CMK (cell line): ENCODE measurements at regions not wholly inside any gene's neighbourhood (a gene's known extent, or its start where the extent isn't known, plus 50 kb on each side); places are given as distances from the start of the nearest gene placed in this dataset.

Source experiments
- DNase-seq: peaks from one replicate; pipeline ENCODE4 v3.0.0-alpha.2; 2010; ENCODE audit warnings: low read depth

DNA sequence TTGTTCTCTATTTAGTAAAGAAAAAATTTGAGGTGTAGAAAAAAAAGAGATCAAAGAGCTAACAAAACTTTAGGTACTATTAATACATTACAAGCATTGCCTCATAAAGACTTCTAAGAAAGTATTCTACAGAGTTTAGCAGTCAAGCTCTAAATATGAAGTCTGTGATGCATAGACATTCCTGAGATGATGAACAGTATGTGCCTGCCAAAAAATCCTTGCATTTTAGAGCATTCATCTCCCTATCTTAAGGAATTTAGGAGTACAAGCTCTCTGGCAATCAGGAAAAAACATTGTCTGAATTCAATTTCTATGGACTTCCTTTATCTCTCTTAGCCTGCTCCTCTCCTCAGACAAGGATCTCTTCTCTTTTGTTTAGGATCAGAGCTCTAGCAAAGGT is 202.6 kb upstream of the LRFN5 start:
- DNase-seq: no peak

DNA sequence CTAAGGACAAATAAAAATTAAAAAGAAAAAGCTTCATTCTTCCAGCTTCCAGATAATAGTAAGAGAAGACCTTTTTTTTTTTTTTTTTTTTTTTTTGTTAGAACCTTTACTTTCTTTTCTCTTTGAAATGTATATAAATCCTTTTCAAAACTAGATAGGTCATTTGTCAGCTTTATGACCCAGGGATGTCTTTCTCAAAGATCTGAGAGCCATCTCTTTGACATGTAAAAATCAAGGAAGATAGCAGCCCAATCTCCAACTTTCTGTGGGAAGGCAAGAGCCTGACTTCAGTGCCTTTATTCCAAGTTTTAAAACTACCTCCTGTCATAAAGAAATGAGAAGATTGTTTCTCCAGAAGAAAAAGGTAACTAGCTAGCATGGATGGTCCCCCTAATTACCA is 203.3 kb upstream of the LRFN5 start:
- no peak for DNase-seq

DNA sequence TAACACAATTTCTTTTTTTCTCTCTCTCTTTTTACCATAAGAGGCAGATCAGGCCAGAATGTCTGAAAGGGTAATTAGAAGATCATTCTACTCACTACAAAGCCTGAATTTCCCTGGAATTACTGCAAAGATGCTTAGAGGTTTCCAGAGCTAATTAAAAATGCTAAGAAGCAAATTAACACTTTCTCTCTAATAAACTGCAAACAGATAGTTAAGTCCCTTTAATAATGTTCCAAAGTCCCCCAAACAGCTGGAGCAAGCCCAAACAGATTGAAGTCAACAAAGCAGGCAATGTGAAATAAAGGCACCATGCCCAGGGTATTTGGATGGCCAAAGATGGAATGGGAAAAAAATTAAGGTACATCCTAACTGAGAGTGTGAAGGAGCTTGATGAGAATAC is 208.8 kb upstream of the LRFN5 start:
- DNase-seq: no peak

DNA sequence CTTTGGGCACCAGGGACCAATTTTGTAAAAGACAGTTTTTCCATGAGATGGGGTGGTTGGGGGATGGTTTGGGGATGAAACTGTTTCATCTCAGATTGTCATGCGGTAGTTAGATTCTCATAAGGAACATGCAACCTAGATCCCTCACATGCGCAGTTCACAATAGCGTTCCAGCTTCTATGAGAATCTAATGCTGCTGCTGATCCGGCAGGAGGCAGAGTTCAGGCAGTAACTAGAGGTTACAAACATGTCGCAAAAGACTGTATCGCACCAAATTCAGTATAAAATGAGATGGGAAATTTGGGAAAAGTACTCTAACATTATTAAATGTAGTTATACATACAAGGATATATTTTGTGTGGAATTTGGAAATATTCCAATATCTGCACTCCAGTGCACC is 213.2 kb upstream of the LRFN5 start:
- no peak for DNase-seq

DNA sequence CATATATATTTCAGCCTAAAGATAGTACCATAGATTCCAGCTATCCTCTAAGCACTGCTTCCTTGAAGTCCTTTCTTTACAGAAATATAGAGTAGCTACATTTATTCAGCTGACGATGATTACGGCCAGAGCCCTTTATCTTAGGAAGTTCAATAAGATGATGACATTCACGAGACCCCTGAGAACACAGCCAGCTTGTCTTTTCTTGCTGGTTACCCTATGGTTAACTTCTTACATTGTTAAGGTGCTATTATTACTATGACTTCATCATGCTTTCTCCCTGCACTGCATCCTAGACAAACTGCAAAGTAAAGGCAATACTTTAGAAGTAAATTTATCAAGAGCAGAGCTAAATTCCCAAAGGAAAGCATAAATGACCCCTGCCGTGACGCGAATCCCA is 214.4 kb upstream of the LRFN5 start:
- no peak for DNase-seq

DNA sequence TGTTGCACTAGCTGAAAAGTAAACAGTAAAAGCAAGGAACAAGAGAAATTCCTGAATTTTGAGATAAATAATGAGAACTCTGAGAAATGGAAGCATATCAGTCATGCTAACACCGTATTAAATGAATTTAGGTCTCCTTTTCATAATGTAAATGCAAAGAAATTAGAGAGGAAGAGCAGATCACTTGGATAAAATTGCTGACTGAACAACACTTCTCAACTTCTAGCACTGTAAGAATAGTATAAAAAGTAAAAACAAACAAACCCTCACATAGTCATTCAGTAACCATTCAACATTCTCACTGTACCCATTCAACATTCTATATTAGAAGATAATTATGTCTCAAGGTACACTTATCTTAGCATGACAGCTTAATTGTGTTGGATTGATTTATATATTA is 217.3 kb upstream of the LRFN5 start:
- no peak for DNase-seq

DNA sequence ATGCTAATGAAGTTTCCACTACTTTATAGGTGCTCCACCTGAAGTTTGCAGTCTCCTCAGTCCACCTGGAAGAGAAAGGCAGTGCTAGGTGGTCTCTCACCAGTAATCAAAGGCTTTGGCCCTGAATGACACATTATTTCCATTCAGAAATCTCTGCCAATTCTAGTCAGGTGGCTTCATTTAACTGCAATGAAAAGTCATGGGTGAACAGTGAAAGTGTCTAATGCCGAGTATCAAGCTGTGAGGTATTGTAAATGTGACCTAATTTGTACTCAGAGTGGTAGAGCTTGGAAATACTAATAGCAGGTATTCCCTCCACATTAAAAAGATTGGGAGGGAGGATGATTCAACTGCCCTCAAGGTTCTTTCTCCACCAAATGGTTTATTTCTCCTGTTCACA is 220.9 kb upstream of the LRFN5 start:
- DNase-seq: no peak

DNA sequence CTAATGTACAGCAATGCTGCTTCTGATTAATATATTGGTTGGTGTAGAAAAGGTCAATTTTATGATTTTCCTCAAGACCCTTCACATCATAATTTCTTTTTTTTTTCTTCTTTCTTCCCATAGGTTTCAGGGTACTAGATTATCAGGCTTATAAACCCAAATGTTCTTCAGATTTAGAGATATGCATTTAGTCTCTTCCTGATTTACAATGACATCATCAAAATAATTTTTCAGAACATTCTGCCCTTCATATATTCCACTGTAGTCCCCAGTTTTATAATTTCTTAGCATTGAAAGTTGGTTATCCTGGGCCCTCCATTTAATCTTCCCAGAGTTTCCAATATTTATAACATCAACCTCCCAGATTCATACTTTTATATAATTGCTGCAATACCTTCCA is 226.7 kb upstream of the LRFN5 start:
- no peak for DNase-seq

DNA sequence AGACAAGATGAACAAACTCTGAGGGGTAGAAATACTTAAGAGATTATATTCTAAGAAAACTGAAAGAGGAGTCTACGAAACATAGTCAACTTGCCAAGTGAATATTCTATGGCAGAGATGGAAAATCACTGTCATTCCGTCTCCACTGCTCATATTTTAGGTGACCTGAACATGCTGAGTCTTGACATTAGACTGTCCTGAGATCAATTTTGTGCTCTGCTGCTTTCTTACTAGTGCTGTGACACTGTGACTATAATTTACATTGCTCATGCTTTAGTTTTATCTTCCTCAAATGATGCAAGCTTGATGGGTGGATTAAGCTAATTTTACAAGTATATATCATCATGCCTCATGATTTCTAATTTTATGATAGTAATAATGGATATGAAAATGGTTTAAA is 228.2 kb upstream of the LRFN5 start:
- no peak for DNase-seq

DNA sequence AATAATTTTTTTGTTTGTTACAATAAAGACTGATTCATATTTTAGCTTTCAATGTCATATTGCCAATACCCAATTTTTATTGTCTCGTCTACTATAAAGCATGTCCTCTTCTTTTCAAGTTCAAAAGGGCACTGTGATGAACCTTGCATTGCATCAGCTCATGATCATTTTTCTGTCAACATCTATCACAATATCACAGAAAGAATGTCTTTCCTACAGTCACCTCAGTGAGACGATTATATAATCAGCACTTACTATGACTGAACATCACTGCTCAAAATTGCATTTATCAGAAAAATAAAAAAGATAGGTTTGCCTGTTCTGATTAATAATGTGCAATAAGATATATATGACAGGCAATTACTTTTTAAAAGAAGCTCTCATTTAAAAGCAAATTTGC is 228.7 kb upstream of the LRFN5 start:
- no peak for DNase-seq

DNA sequence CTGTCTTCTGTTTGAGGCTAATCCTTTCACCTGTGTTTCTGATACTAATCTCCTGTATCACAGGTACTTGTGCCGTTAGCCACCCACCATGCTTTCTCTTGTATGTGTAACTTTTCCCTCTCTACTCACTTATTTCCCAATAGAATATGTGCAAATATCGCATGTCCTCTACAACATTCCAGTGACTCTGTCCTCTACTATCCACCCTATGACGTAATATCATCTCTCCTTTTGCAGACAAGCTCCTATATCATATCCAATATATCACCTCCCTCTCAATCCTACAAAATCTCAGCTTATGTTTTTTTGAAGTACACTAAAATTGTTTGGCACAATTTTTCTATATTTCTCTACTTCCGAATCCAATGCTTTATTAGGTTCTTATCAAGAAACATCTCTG is 232.6 kb upstream of the LRFN5 start:
- no peak for DNase-seq

DNA sequence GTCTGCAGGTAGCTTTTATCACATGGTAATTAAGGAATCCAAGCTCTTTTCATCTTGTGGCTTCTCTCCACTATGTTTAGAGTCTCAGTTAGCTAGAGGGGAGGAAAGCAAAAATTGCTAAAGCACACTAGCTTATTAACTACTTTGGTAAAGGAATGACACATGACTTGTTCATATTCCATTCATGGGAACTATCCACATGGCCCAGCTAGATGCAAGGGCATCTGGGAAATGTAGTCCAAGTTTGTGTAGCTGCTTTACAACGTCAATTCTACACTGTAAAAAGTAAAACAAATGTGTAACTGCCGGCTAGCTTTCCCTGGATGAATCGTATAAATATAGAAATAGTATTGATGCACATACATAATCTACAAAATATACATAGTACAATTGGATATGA is 244.5 kb upstream of the LRFN5 start:
- DNase-seq: no peak

DNA sequence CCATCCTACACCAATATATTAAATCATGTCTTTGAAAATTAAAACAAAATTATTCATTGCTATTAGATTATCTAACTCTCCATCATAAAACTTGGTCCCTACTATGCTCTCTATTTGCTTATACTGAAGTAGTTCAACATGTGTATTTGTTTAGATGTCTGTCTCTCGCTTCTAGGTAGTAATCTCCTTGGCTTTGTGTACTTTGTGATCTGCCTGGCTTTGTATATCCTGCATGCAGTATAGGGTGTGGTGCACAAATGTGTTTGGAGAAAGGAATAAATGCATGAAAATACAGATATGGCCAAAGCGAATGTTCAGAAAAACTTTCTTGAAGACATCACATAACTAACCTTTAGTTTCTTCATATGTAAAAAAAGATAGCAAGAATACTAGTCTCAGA is 246.6 kb upstream of the LRFN5 start:
- DNase-seq: no peak

DNA sequence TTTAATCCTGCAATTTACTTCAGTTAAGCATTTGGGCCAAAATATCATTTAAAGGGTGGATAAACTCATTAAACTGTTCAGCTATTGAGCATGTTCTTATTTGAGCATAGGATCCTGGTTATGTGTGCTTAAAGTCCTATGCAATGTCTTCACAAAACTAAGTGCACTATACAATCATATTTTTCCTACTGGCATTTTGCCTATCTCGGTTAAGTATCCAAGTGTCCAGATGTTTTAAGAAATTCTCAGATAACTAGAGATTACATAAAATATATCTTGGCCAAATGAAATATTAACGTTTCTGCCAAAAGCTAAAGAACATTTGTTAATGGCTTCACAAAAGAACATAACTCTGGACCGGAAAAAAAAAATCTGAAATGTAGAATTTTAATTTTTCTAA is 250.8 kb upstream of the LRFN5 start:
- DNase-seq: no peak

DNA sequence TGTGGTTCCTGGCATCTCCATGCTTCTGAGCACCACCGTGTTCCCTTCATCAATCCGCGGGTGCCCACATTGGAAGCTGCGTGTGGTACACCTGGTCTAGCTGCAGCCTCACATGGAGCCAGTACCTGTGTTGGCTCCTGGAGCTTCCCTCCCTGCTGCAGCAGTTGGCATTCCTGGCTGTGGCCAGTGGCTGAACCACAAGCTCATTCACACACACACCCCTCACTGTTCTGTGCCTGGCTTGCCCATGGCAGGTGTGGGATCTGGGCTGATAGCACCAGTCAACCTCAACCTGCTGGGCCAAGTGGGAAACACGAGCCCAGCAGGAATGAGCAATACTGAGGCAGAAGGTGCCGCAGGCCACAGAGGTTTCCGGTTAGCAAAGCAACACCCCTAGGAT is 256.2 kb upstream of the LRFN5 start:
- no peak for DNase-seq

DNA sequence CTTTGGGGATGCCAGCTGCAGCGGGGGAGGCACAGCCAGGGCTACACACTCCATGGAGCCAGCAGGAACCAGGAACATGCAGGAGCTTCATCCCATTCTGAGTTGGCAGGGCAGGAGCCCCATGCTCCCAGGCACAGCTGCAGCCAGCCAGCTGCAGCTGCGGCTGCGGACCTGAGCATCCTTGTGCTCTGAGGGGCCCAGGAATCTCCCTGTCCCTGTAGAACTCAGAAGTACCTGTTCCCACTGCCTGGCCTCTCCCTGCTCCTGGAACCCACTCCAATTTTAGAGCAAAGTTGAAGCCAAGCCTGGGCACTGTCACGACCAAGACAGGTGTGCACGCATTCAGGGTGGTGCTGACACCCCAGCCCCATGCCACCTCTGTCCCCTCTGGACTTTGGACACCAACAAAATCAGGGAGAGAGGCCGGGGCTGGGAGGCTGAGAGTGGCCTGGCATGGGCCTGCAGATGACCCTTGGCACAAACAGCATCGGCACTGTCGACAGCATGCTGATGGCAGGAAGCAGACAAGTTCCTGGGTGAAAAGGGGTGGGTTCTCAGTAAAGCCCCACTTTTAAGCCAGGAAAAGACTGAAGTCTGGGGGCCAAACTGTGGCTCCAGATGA is 257.3 kb upstream of the LRFN5 start:
- no peak for DNase-seq

DNA sequence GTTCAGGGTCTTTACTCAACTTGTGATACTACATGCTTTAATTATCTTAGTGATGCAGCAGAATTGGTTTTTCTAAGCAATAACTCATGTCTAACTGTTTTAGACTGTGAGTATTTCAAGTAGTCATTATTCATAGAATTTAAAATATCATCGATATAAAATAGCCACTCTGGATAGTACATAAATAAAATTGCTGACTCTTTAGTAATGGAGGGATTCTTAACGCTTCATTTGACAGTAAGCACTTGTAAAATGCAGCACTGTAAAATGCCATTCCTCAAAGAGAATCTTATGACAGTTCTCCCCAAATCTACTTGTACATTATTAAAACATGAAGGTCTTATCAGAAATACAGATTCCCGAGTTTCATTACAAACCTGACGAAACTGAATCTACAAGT is 262.8 kb upstream of the LRFN5 start:
- no peak for DNase-seq

DNA sequence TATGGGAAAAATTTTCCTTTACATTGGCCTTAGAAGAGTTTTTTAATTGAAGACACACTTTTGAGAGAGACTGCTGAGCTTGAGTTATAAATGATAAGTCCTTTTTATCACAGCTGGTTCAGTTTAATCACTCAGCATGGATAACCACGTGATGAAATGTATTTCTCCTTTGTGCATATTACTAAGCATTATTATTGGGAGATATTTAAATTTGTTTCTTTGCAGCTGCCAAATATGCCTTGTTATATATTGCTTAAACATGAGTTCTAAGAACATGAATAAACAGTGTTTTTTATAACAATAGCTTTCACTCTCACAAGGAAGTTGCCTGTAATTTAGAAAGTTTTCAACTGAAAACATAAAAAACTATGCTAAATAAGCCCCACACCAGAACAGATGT is 293.5 kb upstream of the LRFN5 start:
- DNase-seq: no peak

DNA sequence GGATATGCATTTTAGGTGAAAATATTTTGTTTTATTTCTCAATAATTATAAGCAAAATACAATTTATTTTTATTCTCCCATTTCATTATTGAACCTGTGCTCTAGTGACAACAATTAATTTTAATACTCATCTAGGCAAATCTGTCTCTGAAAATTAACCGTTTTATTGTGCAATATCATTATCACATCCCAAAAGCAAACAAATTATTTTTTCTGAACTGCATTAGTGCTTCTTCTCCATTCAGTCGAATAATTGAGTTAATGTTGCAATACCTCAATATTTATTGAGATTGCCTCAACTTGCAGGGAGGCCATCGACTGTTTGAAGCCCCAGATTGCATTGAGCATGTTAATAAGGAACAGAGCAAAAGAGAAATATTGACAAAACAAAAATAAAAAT is 303.2 kb upstream of the LRFN5 start:
- no peak for DNase-seq

DNA sequence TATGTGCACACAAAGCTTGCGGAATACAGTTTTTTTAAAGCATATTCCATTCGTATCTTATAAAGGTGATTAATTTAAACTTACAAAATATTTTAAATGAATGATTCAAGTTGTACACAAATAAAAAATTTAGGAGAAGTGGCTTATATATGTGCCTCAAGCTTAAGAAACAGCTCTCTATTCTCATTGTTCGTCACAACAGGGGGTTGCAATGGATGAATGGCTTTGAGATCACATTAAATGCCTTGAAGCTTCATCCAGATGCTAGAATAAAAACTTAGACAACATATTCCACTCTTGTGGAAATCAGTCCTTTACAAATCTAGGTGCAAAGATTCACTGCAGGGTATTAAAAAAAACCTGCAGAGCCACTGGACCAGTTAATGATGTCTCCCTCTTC is 303.9 kb upstream of the LRFN5 start:
- DNase-seq: no peak

DNA sequence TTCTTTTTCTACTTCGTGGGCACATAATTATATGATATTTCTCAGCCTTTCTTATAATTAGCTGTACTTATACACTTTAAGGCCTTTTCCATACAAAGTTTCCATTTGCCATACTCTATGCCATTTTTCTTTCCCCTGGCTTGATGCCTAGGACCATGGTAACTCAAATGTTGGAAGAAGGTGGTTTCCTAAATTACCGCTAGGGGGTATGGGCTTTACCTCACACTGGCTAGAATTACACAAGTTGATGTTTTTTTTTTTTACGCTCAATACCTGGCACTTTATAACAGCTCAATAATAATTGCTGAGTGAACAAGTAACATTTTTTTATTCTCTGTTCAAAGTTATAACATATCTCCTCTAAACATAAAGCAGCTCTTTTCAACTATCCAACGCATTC is 306.8 kb upstream of the LRFN5 start:
- no peak for DNase-seq

DNA sequence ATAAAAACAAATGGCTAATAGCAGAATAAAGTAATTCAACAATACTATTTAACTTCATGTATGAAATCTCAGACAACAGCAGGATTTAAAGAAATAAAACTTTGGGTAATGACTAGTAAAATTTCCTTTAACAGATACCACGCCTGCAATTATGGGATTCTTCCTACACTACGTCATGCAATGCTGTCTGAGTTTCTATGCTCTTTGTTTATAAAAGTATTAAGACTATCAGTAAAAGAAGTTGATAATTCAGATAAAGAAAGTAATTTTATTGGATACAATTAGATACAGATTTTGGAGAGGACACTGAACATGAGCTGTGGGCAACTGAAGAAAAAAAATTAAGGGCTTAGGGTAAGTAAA is 308.4 kb upstream of the LRFN5 start:
- no peak for DNase-seq

DNA sequence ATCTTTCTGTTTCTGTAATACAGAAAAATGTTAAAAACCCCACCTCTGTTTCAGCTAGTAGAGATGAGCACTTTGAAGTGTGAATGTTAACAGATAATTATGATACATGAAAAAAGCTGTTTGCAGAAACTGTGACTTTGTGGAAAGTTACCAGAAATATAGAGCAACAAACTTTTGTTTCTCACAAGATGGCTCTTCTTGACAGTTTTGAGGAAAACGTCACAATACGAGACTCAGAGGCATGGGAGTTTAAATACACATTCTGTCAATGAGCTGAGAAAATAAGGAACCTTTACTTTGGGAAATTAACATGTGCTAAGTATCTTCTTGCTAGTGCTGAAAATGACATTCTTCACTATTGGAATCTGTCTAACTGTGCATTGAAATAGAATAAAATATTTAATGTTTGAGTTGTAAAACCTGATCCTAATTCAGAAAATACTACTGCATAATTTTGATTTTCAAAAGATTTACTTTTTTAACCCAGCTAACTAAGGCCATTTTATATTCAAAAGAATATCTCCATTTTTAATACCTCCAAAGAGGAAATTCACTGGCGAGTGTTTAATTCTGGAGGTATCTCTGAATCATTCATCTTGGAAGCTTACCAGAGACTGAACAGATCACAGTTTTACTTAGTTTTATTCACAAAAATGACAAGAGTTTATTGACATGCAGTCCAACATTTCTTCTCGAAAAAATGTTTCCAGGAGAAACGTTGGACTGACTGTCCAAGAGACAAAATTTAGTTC is 308.9 kb upstream of the LRFN5 start:
- DNase-seq: no peak

DNA sequence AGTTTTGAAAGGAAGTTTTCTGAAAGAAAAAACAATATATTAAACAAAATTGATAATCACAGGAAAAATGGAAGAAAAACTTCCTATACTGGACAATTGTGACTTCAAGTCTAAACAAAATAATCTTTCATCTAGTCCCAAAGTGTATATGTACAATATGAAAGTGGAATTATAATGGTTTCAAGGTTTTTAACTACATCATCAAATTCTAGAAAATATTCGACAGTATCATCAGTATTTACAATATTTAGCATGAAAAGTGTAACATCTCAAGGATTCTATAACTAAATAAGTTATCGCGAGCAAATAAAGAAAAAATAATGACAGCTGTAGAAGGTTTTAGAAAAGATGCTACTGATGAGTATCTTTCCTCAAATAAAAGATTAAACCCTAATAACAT is 310.9 kb upstream of the LRFN5 start:
- no peak for DNase-seq
